Mesothelial cell of epicardium (in vitro differentiated cells): ENCODE measurements at regions not wholly inside any gene's neighbourhood (a gene's known extent, or its start where the extent isn't known, plus 50 kb on each side); places are given as distances from the start of the nearest gene placed in this dataset.

Source experiments
- DNase-seq, 2 experiments: peaks; one replicate each; pipeline ENCODE4 v3.0.0; 2021; ENCODE audit warnings: low spot score in 2 of 2; ENCODE audit not compliant: unreplicated experiment in 2 of 2
- H3K27ac Mint-ChIP-seq: 2 replicates; pipeline ENCODE4 v1.8.0; 2021; ENCODE audit warnings: mixed read lengths
- H3K27me3 Mint-ChIP-seq: 2 replicates; pipeline ENCODE4 v1.8.0; 2021; ENCODE audit warnings: low read depth, mixed read lengths
- H3K36me3 Mint-ChIP-seq: 2 replicates; pipeline ENCODE4 v1.8.0; 2021; ENCODE audit warnings: mixed read lengths
- H3K4me1 Mint-ChIP-seq: 2 replicates; pipeline ENCODE4 v1.8.0; 2021; ENCODE audit warnings: mixed read lengths
- H3K4me3 Mint-ChIP-seq: 2 replicates; pipeline ENCODE4 v1.8.0; 2021; ENCODE audit warnings: mild to moderate bottlenecking, moderate library complexity, mixed read lengths
- H3K9me3 Mint-ChIP-seq: 2 replicates; pipeline ENCODE4 v1.8.0; 2021; ENCODE audit warnings: mixed read lengths
- TF ChIP-seq, protein P1 (sequence below): fragments of 200-600 bp; sonication (generic); IDR thresholded peaks from one replicate; pipeline ENCODE4 v1.5.0; 2021; ENCODE audit warnings: antibody characterized with exemption; ENCODE audit not compliant: unreplicated experiment

DNA sequence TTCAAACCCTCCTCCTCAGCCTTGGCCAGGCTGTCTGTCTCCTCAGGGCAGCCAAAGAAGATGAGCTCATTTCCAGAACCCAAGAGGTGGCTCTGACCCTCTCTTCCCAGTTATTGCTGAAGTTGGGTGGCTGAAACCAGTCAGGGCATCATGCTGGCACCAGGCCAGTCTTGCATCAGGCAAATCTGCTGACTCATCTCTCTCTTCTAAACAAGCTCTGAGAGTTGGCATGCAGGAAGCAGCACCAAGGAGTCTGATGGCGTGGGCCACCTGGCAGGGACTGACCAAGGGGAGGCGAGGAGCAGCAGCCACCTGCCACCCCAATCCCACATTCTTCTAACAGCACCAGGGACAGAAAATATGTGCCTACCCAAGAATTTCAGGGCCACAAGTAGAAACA is 104.8 kb upstream of the ATP1A1 start:
- TF ChIP-seq, protein P1, sequence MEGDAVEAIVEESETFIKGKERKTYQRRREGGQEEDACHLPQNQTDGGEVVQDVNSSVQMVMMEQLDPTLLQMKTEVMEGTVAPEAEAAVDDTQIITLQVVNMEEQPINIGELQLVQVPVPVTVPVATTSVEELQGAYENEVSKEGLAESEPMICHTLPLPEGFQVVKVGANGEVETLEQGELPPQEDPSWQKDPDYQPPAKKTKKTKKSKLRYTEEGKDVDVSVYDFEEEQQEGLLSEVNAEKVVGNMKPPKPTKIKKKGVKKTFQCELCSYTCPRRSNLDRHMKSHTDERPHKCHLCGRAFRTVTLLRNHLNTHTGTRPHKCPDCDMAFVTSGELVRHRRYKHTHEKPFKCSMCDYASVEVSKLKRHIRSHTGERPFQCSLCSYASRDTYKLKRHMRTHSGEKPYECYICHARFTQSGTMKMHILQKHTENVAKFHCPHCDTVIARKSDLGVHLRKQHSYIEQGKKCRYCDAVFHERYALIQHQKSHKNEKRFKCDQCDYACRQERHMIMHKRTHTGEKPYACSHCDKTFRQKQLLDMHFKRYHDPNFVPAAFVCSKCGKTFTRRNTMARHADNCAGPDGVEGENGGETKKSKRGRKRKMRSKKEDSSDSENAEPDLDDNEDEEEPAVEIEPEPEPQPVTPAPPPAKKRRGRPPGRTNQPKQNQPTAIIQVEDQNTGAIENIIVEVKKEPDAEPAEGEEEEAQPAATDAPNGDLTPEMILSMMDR: no peak
- Mint-ChIP-seq H3K9me3 (no peaks in the 10 kb centered on the region), H3K4me1 (peaks cover 3% of the 10 kb centered on the region), H3K36me3 (no peaks in the 10 kb centered on the region), H3K27ac (no peak overlapping the region), H3K4me3 (no peak overlapping the region), H3K27me3 (no peaks in the 10 kb centered on the region)
- no peak for DNase-seq

DNA sequence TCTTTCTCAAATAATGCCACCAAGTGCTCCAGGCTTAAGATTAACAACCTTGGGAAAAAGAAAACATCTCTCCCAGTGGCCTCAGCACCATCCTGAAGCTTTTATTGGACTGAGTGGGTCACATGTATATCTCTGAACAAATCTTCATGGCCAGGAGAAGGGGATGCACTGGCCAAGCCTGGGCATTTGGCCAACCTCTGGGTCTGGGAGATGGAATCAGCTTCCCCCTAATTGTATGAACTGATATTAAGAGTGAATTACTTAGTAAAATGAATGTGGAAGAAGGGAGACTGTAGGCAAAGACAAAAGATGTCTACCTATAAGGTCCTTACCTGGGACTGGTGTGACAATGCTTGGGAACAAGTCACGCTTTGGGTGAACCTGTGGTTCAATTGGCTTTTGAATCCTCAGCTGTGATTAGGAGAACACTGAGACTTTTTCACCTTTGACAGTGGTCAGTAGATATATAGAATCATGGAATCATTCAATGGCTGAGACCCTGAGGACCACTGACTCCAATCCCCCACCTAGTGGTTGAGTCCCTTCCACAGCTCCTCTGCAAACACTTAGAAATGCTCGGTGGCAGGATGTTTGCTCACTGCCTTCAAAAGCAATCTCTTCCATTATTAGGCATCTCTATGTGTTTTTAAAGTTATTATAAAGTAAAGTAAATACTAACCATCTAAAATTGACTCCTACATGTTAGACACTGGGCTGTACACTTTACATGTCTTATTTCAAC is 102.6 kb upstream of the ATP1A1 start:
- Mint-ChIP-seq H3K4me3 (no peak overlapping the region), H3K36me3 (no peaks in the 10 kb centered on the region), H3K27ac (no peak overlapping the region), H3K27me3 (no peaks in the 10 kb centered on the region), H3K4me1 (peaks cover 3% of the 10 kb centered on the region), H3K9me3 (no peaks in the 10 kb centered on the region)
- TF ChIP-seq, protein P1: no peak
- DNase-seq: no peak

DNA sequence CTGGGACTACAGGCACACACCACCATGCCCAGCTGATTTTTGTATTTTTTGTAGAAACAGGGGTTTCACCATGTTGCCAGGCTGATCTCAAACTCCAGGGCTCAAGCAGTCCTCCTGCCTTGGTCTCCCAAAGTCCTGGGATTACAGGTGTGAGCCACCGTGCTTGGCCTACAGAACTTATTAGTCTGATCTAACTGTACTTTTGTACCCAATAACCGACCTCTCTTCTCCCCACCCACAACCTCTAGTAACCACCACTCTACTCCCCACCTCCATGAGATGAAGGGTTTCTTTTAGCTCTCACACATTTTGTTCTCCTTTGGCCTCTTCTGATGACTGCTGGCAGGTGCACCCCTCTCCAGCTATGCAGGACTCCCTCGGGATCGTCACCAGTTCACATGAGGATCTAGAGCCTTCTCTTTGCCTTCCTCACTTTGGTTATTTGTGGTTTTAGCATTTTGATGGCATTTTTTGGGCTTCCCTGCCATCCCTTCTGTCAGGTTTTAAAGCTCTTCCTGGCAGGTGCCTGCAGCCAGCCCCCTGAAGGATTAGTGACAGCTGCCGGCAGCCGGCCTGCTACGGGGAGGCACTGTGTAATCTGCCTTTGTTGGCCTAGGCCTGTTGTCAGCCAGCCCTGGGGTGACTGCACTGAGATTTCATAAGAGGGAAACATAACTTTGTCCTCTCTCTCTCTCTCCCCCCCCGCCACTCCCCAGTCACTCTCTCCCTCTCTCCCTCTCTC is 99.8 kb upstream of the ATP1A1 start:
- no peak for DNase-seq
- H3K4me3 Mint-ChIP-seq: no peak overlapping the region
- TF ChIP-seq, protein P1: no peak
- peaks cover 2% of the 10 kb centered on the region for H3K4me1 Mint-ChIP-seq
- no peaks in the 10 kb centered on the region for H3K36me3 Mint-ChIP-seq
- no peak overlapping the region for H3K27ac Mint-ChIP-seq
- H3K9me3 Mint-ChIP-seq: no peaks in the 10 kb centered on the region
- H3K27me3 Mint-ChIP-seq: no peaks in the 10 kb centered on the region

DNA sequence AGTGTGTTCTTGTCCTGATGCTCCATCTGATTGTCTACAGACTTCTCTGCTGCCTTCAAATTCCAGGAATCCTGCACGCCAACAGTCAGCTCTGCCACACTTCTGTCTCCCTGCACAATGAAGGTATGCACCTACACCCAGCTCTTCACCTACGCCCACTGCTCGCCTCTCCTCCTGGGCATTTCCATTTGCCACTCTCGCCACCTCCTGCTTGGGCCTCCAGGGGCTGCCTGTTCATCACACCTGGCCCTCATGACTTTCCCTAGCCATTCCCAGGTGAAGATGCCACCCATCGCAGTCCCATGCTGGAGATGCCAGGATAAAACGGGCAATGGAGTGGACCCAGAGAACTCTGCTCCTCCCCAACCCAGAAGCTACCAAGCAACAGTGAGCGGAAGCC is 96.5 kb upstream of the ATP1A1 start:
- no peak for DNase-seq
- Mint-ChIP-seq H3K9me3 (peaks cover 6% of the 10 kb centered on the region), H3K27ac (no peak overlapping the region), H3K27me3 (no peaks in the 10 kb centered on the region), H3K36me3 (no peaks in the 10 kb centered on the region), H3K4me3 (no peak overlapping the region), H3K4me1 (peaks cover 4% of the 10 kb centered on the region)
- TF ChIP-seq, protein P1: no peak

DNA sequence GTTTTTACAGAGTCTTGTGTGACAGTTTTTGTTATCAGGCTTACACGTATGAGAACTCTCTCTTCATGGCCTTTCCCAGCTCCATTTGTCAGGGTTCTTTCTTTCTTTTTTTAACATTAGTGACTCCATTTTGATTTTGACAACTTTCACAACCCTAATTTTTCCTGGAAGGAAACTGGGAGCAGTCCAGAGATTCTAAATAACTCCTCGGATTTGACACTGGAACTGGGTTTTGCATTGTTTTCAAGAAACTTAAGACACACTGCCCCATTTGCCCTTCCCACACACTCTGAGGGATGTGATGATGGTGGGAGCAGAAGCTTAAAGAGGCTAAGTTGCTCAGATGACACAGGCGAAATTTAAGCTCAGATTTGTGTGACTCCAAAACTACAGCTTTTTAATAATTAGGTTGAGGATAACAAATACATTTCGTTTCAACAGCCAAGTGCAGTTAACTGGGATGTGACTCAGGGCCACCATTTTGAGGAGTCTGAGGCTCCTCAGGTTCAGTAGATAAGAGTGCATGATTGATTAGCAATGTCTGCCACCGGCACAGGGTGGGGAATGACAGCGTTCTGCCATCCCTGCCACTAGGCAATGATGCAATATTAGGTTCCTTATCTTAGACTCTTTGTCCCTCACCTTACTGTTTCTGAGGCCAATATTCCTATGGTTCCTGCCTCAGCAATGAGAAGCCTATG is 95.1 kb upstream of the ATP1A1 start:
- no peaks in the 10 kb centered on the region for H3K36me3 Mint-ChIP-seq
- H3K9me3 Mint-ChIP-seq: peaks cover 16% of the 10 kb centered on the region
- H3K27ac Mint-ChIP-seq: no peak overlapping the region
- peaks cover 4% of the 10 kb centered on the region for H3K4me1 Mint-ChIP-seq
- TF ChIP-seq, protein P1: no peak
- no peak for DNase-seq
- no peaks in the 10 kb centered on the region for H3K27me3 Mint-ChIP-seq
- no peak overlapping the region for H3K4me3 Mint-ChIP-seq
